CD4-positive, alpha-beta T cell treated with Interleukin-12 subunit alpha and Interleukin-12 subunit beta, for 1 hour (primary cell): ENCODE measurements at regions not wholly inside any gene's neighbourhood (a gene's known extent, or its start where the extent isn't known, plus 50 kb on each side); places are given as distances from the start of the nearest gene placed in this dataset.
A peak's percentile ranks its signal among the peaks of the same experiment; 100 is the strongest.

Source experiments
- DNase-seq: peaks from one replicate; pipeline ENCODE4 v3.0.0-alpha.2; 2020

DNA sequence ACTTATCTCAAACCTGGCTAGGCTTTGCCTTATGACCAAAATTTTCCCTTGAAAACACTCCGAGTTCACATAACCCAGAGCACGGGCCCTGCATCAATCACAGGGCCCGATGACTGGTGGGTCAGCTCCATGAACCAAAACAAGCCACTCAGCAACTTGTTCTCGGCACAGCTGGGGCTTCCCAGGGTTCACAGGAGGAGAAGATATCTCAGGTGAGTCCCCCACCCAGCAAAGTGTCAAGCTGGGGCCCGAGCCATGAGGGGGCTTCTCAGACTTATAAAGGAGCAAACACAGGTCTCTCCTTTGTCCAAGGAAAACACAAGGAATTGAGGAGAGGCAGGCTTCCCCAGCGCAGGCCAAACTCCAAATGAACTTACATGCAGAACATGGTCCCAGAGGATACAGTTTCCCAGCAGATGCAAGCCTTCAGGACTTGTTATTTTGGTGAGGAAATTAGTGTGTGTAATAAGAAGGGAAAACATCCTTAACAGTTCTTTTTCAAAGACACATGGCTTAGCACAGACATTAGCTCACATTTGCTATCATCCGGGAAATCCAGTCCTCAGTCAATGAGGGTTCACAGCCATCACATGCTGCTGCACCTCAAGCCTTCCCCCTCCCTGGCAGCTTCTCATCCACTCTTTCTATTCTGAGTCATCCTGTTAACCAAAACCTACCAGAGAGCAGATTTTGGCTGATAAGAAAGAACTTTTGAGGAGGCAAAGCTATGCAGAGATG is 98.1 kb upstream of the NFIA start:
- DNase-seq, result no peak

DNA sequence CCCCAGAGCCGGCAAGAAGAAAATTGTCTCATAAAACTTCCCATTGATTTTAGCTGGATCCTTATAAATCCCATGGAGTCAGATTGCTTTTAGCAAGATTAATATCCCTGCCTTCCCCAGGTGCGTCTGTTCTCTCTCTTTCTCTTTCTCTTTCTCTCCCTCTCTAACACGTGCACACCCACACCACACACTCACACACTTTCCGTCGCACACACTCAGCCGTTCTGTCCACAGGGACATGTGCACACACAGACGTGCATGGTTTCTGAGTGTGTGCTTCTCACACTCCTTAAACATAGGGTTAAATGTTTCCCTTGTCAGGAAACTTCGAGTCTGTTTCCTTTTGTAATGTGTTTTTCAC is 98.7 kb upstream of the NFIA start:
- DNase-seq, result no peak

GRCh38 chr1:60982539-60982938 is 99.8 kb upstream of the NFIA start:
- no peak for DNase-seq

GRCh38 chr1:60981357-60981756 is 101.0 kb upstream of the NFIA start:
- DNase-seq, result no peak

DNA sequence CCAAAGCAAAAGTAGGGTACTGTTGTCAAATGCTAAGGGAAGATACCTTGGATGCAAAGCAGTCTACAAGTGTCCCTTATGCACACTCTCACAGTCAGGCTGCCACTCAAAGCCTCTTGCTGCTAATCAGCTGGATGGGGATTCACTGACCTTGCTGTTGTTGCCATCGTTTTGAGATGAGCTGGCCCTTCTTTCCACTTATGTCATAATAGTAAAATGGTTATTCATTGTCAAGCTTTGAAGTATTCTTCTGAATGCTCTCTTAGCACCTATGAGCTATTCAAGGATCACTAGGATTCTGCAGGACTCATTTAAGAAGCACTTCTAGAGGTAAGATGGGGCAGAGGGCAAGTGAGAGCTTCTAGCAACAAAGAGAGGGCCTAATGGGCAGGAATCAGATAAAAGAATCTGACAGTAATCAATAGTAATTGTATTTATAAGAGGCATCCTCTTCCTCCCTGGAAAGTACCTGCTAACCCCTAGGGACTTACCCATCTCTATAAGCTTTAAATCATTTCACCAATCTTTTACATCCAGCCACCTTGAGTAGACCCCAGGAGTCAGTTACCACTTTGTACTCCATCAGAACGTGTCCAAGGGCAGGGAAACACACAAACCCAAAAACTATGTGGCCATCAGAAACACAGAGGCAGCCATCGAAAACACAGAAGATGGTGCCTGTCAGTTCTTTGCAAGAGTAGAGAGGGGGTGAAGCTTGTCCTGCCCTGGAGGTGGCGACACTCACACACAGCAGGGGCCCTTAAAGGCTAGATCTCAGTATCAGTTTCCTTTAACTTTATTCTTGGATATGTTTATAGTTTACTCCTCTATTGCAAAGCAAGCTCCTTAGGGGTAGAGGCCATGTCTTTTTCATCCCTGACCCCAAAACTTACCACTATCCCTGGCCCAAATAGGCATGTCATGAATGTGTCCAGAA is 103.7 kb upstream of the NFIA start:
- DNase-seq, result peak; percentile 30

- no peak for DNase-seq
These were observed 104.7 kb upstream of the NFIA start for GRCh38 chr1:60977661-60978060.

DNA sequence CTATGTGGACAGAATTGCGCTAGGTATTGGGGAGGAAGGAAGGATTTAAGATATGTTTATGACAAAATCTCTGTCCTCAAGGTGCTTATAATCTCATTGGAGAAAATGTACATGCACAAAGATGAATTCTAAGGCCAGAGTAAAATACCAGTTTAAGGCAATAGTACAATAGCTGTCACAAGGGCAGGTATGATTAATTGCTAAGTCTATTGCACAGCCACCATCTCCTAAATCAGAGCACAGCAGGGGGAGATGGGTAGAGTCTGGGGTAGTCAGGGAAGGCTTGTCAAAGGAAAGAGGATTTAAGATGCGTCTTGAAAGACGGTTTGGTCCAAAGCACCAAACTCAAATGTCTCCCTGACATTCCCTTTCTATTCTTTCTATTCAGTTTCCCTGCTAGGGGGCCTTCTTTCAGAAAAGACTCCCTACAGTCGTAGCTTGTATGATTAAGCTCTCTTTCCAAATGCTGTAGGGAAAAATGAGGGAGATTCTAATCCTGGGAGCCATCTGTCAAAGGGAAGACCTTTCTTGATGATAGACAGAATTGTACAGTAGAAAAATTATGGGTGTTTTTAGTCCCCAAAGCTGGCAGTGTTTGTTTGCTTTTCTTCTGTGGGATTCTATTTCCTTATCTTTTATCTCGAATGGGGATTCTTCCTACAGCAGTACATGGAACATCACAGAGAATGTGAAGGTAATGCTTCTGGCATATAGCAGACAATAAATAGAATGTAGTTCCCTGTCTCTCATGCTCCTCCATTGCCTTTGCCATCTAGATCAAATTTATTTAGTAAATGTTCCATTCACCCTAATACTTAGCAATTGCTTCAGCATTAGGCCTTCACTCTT is 107.6 kb upstream of the NFIA start:
- DNase-seq, result no peak

DNA sequence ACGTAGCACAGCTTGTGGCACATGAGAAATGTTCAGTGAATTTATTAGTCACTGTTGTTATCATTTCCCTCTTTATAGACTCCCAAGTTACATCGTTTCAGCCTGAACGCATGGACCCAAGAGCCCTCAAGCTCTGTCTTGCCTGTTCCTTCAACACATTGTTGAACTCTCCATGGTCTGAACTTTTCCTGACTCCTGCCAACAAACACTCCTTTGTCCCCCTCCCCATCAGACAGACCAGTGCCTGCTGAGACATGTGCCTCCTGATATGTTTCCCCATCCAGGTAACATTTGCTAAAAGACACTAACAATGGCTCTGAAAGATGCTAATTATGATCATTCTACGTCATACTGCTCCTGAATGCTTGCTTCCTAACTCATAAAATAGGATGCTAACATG is 108.7 kb upstream of the NFIA start:
- DNase-seq, result no peak

DNA sequence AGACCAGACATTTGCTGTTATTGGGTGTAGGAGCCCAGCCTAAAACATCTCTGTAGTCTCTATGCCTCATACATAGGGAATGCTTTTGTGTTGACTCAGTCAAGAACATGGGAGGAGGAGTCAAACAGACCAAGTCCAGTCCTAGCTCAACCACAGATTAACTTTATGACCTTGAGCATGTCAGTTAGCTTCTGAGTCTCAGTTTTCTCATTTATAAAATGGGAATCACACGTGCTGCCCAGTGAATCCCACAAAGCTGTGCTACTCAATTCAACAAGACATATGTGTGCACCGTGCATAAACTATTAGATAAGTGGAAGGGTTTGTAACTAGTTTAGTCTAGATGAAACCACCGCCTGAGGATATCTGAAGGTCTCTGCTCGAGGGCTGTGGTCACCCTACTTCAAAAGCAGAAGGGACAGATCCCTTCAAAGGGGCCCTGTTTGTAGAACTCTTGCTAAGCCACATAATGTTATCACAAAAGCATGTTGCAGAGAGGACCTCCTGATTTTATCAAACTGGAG is 109.5 kb upstream of the NFIA start:
- DNase-seq, result no peak

DNA sequence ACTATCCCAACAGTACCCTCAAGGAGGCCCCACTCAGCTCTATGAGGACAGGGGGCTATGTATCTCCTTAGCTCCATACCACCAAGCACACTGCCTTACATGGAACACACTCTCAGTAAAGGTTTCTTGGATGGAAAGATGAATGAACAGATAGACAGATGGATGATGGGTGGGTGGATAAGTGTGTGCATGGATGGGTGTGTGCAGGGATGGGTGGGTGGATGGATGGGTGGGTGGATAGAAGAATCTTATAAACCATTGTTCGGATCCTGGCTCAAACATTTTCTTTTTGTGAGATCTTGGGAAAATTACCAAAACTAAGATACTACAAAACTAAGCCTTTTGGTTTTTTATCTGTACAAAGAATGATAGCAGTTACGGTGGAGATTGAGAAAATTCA is 111.0 kb upstream of the NFIA start:
- no peak for DNase-seq

- no peak for DNase-seq
These were observed 112.3 kb upstream of the NFIA start for GRCh38 chr1:60969971-60970509.

GRCh38 chr1:60965280-60965854 is 117.0 kb upstream of the NFIA start:
- no peak for DNase-seq

DNA sequence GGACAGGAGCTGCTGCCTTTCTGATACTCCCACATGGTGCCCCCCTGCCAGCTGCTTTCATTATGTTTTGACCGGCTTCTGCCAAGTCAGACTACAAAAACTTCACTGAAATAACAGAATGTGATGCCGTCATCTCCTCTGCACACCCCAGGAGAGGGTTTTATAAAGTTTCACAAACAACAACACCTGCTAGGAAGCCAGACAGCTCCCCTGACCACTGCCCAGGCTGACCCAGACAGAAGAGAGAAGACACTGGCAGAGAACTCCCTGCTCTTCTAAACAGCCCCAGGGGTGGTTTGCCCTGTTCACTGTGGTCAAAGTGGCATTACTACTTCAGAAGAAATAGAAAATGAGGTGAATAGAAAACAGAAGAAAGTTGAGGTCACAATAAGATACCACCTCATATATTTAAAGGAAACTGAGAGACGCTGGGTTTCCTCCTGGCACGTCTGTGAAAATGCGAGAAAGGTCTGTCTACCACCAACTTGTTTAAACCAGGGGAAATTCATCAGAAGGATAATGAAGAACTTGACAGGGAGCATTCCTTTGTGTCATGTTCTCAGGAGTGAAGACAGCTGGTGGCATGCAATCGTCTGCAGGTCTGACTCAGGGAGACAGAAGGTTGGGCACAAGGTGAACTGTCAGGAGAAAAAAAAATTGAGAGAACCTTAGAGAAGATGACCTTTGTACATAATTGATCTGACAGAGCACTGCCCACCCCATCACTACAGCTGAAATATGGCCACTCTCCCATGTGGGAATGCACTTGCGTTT is 119.0 kb upstream of the NFIA start:
- no peak for DNase-seq

GRCh38 chr1:60960891-60961461 is 121.4 kb upstream of the NFIA start:
- DNase-seq, result no peak

DNA sequence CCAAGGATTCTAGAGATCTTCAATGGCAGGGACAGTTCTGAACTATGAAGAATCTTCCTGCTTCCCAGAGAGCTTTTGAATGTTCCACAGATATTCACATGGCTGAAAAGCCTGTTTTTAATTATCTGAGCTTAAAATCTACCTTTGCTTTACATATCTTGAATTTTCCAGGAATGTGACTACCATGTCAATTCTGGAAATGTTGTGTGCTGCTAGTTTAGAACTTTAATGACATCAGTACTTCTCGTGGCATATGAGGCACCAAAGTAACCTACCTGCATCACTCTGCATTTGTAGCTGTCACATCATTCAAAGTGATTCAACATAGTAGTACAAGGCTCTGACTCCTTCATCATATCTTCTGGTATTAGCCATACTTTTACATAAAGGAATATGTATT is 122.7 kb upstream of the NFIA start:
- no peak for DNase-seq

GRCh38 chr1:60958001-60958400 is 124.4 kb upstream of the NFIA start:
- DNase-seq, result no peak

DNA sequence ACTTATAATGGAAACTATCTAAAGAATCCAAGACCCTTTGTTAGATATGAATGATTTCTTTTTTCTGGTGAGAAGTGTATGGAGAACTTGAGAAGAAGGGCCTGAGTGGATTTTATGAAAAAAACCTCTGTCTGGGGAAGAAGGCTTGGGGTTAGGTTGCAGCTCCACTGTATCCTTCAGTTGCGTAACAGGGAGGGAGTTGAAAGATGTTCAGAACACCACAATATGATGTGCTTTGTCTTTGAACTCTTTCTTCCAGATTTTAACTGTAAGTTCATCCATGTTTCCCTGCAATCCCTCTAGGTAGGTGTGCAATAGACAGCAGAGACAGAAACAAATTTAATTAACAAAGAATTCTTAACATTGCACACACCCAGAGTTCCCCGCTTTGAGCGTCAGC is 125.8 kb upstream of the NFIA start:
- no peak for DNase-seq

GRCh38 chr1:60952612-60953111 is 129.7 kb upstream of the NFIA start:
- no peak for DNase-seq

GRCh38 chr1:60950224-60951063 is 131.9 kb upstream of the NFIA start:
- no peak for DNase-seq

GRCh38 chr1:60949826-60950197 is 132.5 kb upstream of the NFIA start:
- DNase-seq, result no peak
